ENCODE measurements at regions not wholly inside any gene's neighbourhood (a gene's known extent, or its start where the extent isn't known, plus 50 kb on each side); places are given as distances from the start of the nearest gene placed in this dataset.

GRCh38 chr16:63578791-63579190 lies 1542.6 kb upstream of the CDH8 start:
- DNase-seq: no peak

- no peak for DNase-seq
These were observed 1541.7 kb upstream of the CDH8 start for GRCh38 chr16:63577891-63578290.

GRCh38 chr16:63575041-63575440 lies 1538.8 kb upstream of the CDH8 start:
- no peak for DNase-seq

- DNase-seq: no peak
These were observed 1531.9 kb upstream of the CDH8 start for GRCh38 chr16:63568164-63568563.

GRCh38 chr16:63563819-63564505 lies 1527.7 kb upstream of the CDH8 start:
- DNase-seq: no peak

GRCh38 chr16:63553980-63554379 lies 1517.7 kb upstream of the CDH8 start:
- no peak for DNase-seq

GRCh38 chr16:63539276-63539675 lies 1503.0 kb upstream of the CDH8 start:
- no peak for DNase-seq

- DNase-seq: no peak
These were observed 1494.7 kb upstream of the CDH8 start for GRCh38 chr16:63530974-63531373.

- DNase-seq: peak in 1 of 51 donors; percentile 6
These were observed 1494.0 kb upstream of the CDH8 start for GRCh38 chr16:63530208-63530607.

GRCh38 chr16:63527404-63527803 lies 1491.2 kb upstream of the CDH8 start:
- no peak for DNase-seq

- no peak for DNase-seq
These were observed 1480.2 kb upstream of the CDH8 start for GRCh38 chr16:63516394-63516793.

- DNase-seq: no peak
These were observed 1476.7 kb upstream of the CDH8 start for GRCh38 chr16:63512910-63513309.

GRCh38 chr16:63497408-63497807 lies 1461.2 kb upstream of the CDH8 start:
- no peak for DNase-seq

GRCh38 chr16:63496282-63496681 lies 1460.0 kb upstream of the CDH8 start:
- DNase-seq: no peak

GRCh38 chr16:63488955-63489354 lies 1452.7 kb upstream of the CDH8 start:
- no peak for DNase-seq

GRCh38 chr16:63481060-63481459 lies 1444.8 kb upstream of the CDH8 start:
- DNase-seq: no peak

- no peak for DNase-seq
These were observed 1437.5 kb upstream of the CDH8 start for GRCh38 chr16:63473725-63474124.

- no peak for DNase-seq
These were observed 1431.3 kb upstream of the CDH8 start for GRCh38 chr16:63467513-63467912.

- no peak for DNase-seq
These were observed 1426.1 kb upstream of the CDH8 start for GRCh38 chr16:63462316-63462715.

GRCh38 chr16:63461248-63461841 lies 1425.1 kb upstream of the CDH8 start:
- DNase-seq: peak in 13 of 51 donors; percentile 0 to 33 (median 7)

GRCh38 chr16:63458846-63459245 lies 1422.6 kb upstream of the CDH8 start:
- DNase-seq: no peak

- no peak for DNase-seq
These were observed 1421.6 kb upstream of the CDH8 start for GRCh38 chr16:63457869-63458268.

GRCh38 chr16:63453261-63453660 lies 1417.0 kb upstream of the CDH8 start:
- no peak for DNase-seq

- no peak for DNase-seq
These were observed 1410.9 kb upstream of the CDH8 start for GRCh38 chr16:63447121-63447520.

Data from hypothalamus (tissue), 51 donors.